BJ (cell line): ENCODE measurements at regions not wholly inside any gene's neighbourhood (a gene's known extent, or its start where the extent isn't known, plus 50 kb on each side); places are given as distances from the start of the nearest gene placed in this dataset.

Experiments used
- CTCF ChIA-PET: fragments of 350-600 bp; formaldehyde crosslinking; extraction: SDS; loops from one replicate; lab custom pipeline; 2021; ENCODE audit warnings: antibody characterized with exemption, inconsistent platforms; lab: Yijun Ruan, JAX
- POLR2A ChIA-PET: fragments of 300-600 bp; sonication (Branson Sonifier 250); formaldehyde crosslinking; extraction: SDS; loops from one replicate; lab custom pipeline; 2021; ENCODE audit warnings: antibody characterized with exemption; lab: Charles Lee
- DNase-seq: peaks from one replicate; pipeline ENCODE4 v3.0.0-alpha.2; 2011; ENCODE audit warnings: low read depth
- H3K27me3 ChIP-seq: 2 replicates; pipeline ENCODE4 v1.6.0; 2011; ENCODE audit warnings: low read length; ENCODE audit not compliant: control insufficient read depth, insufficient read depth
- H3K36me3 ChIP-seq: 2 replicates; pipeline ENCODE4 v1.5.1; 2011; ENCODE audit warnings: low read length; ENCODE audit not compliant: control insufficient read depth, insufficient read depth
- H3K4me3 ChIP-seq: 2 replicates; pipeline ENCODE4 v1.5.1; 2011; ENCODE audit warnings: low read depth, mild to moderate bottlenecking, control low read depth, low read length
- TF ChIP-seq, protein P1 (sequence below): IDR thresholded peaks from 2 replicates; pipeline ENCODE4 v1.5.1; 2011; ENCODE audit warnings: low read depth, mild to moderate bottlenecking, control low read depth, inconsistent platforms, low read length, moderate library complexity; ENCODE audit not compliant: insufficient read depth

DNA sequence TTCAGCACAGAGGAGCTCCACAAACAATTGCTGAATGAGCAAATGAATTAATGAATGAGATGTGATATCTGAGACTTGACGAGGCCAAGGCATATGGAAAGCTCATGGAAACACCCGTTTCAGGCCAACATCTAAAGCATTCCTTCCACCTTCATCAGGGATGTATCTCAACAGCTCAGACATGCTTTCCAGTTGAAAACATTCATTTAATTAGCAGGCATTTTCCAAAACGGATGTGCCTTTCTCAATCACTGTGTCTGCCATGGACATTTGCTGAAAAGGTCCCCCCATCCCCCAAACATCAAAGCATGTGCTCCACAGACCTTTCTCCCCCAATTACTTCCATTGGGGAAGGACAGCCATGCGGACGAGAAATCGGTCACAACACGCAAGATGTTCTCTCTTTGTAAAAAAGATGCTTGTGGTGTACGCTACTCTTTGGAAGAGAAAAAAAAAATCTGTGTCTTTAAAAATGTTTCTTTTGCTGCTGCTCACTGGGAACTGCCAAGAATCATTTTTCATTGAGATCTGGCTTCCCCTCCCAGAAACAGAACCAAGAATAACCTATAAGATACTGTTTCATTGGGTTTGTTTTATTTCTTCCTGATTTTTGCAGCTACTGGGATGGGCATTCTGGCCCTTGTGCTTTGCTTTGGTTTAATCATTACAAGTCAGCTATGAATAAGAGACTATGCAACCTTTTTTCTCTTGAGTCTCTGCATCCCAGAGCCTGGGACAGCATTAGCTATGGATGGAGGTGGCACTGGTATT is 528.2 kb downstream of the MED13L start:
- POLR2A ChIA-PET = interaction anchor here (0.6 kb wide), 2 partner anchors 374 to 778 kb away, joined by 3 to 6 read pairs; no protein-coding TSS in a partner anchor

DNA sequence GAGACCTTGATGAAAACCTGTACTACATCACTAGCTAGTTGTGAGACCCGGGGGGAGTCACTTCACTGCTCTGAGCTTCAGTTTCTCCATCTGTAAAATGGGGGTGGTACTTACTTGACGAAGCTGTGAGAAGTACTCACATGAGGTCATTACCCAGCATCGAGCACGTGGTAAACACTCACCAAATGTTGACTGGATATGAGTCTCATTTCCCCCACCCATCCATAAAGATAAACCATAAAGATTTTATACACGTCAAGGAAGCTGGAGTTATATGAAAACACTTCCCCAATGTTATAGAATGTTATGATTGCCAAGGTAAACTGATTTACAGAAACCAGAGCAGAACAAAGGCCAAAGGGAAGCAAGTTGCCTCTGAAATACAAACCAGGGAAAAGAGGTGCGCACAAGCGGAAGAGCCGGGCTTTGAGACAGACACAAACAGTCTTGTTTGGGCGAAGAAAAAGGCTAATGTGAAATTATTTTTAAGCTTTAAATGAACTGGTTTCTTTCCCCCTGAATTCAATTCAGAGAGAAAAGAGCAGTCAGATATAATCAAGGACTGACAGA is 536.8 kb downstream of the MED13L start:
- ChIA-PET CTCF (interaction anchor here (1.0 to 1.4 kb wide), 2 partner anchors 11 to 31 kb away, joined by 3 read pairs; no protein-coding TSS in a partner anchor), POLR2A (no interaction called here)
- H3K36me3 ChIP-seq = peaks cover 4% of the 10 kb centered on the region; the same call in 1 of the 2 replicates
- TF ChIP-seq, protein P1, sequence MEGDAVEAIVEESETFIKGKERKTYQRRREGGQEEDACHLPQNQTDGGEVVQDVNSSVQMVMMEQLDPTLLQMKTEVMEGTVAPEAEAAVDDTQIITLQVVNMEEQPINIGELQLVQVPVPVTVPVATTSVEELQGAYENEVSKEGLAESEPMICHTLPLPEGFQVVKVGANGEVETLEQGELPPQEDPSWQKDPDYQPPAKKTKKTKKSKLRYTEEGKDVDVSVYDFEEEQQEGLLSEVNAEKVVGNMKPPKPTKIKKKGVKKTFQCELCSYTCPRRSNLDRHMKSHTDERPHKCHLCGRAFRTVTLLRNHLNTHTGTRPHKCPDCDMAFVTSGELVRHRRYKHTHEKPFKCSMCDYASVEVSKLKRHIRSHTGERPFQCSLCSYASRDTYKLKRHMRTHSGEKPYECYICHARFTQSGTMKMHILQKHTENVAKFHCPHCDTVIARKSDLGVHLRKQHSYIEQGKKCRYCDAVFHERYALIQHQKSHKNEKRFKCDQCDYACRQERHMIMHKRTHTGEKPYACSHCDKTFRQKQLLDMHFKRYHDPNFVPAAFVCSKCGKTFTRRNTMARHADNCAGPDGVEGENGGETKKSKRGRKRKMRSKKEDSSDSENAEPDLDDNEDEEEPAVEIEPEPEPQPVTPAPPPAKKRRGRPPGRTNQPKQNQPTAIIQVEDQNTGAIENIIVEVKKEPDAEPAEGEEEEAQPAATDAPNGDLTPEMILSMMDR = no peak
- no peaks in the 10 kb centered on the region for H3K27me3 ChIP-seq
- no peak overlapping the region for H3K4me3 ChIP-seq
- no peak for DNase-seq

More for the DNA sequence above, 528.2 kb downstream of the MED13L start:
- H3K4me3 ChIP-seq = no peak overlapping the region
- TF ChIP-seq, protein P1 = no peak
- CTCF ChIA-PET = interaction anchor here (0.5 to 1.1 kb wide), 3 partner anchors 22 to 1204 kb away, joined by 3 read pairs; no protein-coding TSS in a partner anchor
- H3K36me3 ChIP-seq = no peaks in the 10 kb centered on the region
- no peak for DNase-seq
- no peaks in the 10 kb centered on the region for H3K27me3 ChIP-seq

DNA sequence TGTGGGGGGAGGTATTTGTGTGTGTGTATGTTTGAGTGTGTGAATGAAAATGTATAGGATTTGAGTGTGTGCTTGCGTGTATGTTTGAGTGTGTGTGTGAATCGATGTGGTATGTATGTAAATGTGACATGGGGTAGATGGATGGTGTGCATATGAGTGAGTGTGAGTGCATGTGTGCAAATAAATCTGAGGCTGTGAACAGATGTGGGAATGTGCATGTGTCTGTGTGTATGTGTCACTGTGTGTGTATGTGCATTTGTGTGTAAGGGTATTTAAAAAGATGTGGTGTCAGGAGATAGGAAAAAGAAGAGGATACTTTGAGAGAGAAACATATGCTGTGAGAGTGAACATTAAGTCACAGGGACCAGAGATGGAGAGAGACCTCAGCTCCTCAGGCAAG is 539.6 kb downstream of the MED13L start:
- Histone ChIP-seq H3K36me3 (peaks cover 4% of the 10 kb centered on the region; the same call in 1 of the 2 replicates), H3K4me3 (no peak overlapping the region), H3K27me3 (no peaks in the 10 kb centered on the region)
- no peak for DNase-seq
- ChIA-PET CTCF (interaction anchor here (0.6 kb wide), 1 partner anchor 35 kb away, joined by 3 read pairs; no protein-coding TSS in a partner anchor), POLR2A (no interaction called here)
- TF ChIP-seq, protein P1 = no peak

DNA sequence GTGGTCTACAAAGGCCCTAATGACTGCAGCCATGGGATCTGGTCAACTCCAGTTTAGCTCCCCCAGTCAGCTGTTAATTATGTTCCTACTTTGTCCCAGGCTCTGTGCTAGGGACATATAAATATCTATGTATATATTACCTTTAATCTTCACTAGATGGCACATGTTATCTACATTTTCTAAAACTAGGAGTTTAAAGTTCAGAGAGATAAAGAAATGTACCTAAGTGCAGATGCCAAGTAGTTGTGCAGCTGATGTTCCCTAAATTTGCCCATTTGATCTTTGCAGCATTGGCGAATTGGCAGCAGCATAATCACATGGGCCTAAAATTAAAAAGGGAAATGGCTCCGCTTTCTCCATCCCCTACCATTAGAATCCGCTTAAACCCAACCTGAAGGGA is 541.1 kb downstream of the MED13L start:
- POLR2A ChIA-PET = no interaction called here
- CTCF ChIA-PET = no interaction called here
- Histone ChIP-seq H3K27me3 (no peaks in the 10 kb centered on the region), H3K4me3 (no peak overlapping the region), H3K36me3 (peaks cover 3% of the 10 kb centered on the region; the same call in 1 of the 2 replicates)
- DNase-seq = no peak
- TF ChIP-seq, protein P1 = no peak

DNA sequence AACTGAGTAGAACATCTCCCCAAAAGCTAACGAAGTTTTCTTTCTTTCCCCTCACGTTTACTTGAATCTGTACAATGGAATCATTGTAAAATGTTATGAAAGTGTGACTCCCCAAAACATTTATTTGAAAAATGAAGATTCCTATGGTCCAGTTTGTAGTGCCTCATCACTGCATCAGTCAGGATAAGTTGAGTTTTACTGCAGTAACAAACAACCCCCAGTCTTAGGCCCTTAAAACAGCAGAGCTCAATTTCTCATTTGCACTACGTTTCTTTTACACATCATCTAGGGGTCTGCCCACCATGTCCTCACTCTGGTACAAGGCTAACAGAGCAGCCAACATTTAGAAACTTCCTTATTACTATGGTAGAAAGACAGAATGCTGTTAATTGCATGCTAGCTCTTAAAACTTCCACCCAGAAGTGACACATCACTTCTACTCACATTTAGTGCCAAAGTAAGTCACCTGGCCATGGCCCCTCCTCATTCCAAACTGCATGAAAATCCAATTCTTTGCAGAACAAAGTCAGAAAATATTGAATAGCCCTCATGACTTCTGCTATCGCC is 546.4 kb downstream of the MED13L start:
- TF ChIP-seq, protein P1 = no peak
- CTCF ChIA-PET = no interaction called here

More for the DNA sequence above, 546.4 kb downstream of the MED13L start:
- no peak for DNase-seq
- no peaks in the 10 kb centered on the region for H3K27me3 ChIP-seq
- POLR2A ChIA-PET = no interaction called here
- no peak overlapping the region for H3K4me3 ChIP-seq
- H3K36me3 ChIP-seq = no peaks in the 10 kb centered on the region
